ENCODE measurements at regions not wholly inside any gene's neighbourhood (a gene's known extent, or its start where the extent isn't known, plus 50 kb on each side); places are given as distances from the start of the nearest gene placed in this dataset.

GRCh38 chr4:22021106-22021505, 72.5 kb upstream of the KCNIP4 start:
- no peak for DNase-seq (ENCODE audit: low spot score)

- DNase-seq (ENCODE audit: low spot score) = no peak
Observed at GRCh38 chr4:22020129-22020528, 71.6 kb upstream of the KCNIP4 start.

GRCh38 chr4:22019676-22020075, 71.1 kb upstream of the KCNIP4 start:
- DNase-seq (ENCODE audit: low spot score) = no peak

- no peak for DNase-seq (ENCODE audit: low spot score)
Observed at GRCh38 chr4:22014222-22014741, 65.7 kb upstream of the KCNIP4 start.

- DNase-seq (ENCODE audit: low spot score) = no peak
Observed at GRCh38 chr4:22003878-22004277, 55.3 kb upstream of the KCNIP4 start.
